Smooth muscle cell of the brain vasculature (primary cell): ENCODE measurements at regions not wholly inside any gene's neighbourhood (a gene's known extent, or its start where the extent isn't known, plus 50 kb on each side); places are given as distances from the start of the nearest gene placed in this dataset.
"Not testable (repeated sequence)": the region's sequence is repeated elsewhere in the genome, so short reads cannot be mapped to it uniquely, and the experiment has no call there.

Source experiments
- DNase-seq: peaks from one replicate; pipeline ENCODE4 v3.0.0-alpha.2; 2012; ENCODE audit warnings: low read depth, low spot score

DNA sequence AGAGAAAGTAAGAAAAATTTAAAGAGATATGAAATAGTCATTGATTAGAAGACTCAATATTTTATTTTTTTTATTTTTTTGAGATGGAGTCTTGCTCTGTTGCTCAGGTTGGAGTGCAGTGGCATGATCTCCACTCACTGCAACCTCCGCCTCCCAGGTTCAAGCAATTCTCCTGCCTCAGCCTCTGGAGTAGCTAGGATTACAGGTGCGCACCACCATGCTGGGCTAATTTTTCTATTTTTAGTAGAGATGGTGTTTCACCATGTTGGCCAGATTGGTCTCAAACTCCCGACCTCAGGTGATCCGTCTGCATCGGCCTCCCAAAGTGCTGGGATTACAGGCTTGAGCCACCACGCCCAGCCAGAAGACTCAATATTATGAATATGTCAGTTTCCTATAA lies 672.6 kb downstream of the UQCRFS1 start:
- DNase-seq, result not testable (repeated sequence)

DNA sequence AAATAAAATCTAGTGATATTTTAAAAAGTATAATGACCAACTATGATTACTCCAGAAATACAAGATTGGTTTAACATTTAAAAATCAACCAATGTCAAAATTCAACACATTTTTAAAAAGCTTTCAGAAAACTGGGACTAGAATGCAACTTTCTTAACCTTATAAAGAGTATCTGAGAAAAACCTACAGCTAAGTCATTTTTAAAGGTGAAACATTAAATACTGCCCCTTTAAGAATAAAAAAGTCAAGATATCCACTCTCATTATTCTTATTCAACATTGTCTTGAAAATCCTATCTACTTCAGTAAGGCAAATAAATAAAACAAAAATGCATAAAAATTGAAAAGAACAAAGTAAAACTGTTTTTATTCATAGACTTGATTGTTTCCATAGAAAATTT lies 673.2 kb downstream of the UQCRFS1 start:
- DNase-seq, result no peak

DNA sequence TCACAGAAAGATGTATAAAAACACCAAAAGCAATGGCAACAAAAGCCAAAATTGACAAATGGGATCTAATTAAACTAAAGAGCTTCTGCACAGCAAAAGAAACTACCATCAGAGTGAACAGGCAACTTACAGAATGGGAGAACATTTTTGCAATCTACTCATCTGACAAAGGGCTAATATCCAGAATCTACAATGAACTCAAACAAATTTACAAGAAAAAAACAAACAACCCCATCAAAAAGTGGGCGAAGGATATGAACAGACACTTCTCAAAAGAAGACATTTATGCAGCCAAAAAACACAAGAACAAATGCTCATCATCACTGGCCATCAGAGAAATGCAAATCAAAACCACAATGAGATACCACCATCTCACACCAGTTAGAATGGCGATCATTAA lies 674.4 kb downstream of the UQCRFS1 start:
- not testable (repeated sequence) for DNase-seq

DNA sequence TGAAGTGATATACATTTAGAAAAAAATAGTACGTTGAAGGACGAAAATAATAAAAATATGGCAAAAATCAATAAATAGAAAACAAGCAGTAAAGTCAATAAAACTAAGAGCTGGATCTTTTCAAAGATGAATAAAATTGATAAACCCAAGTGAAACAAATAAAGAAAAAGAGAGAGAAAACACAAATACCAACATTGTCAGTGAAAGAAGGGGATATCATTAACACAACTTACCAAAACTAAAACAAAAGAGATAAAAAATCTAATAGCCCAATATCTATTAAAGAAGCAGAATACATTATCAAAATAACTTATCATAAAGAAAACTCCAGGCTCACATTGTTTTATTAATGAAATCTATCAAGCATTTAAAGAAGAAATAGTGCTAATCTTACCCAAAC lies 675.1 kb downstream of the UQCRFS1 start:
- DNase-seq, result no peak

DNA sequence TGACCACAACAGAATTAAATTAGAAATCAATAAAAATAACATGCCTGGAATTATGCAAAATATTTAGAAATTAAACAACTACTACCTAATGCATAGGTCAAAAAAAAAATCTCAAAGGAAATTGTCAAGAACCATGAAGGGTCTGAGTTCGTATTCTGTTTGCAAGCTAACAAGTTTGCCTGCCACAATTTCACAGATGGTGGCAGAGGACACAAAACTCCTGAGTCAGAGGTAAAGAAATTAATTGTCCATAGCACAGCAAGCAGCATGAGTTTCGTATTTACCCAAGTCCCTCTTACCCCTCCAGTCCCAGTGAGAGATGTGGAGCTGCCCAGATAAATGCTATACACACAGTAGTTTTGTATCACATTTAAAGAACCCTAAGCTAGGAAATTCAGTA lies 675.9 kb downstream of the UQCRFS1 start:
- DNase-seq, result no peak

DNA sequence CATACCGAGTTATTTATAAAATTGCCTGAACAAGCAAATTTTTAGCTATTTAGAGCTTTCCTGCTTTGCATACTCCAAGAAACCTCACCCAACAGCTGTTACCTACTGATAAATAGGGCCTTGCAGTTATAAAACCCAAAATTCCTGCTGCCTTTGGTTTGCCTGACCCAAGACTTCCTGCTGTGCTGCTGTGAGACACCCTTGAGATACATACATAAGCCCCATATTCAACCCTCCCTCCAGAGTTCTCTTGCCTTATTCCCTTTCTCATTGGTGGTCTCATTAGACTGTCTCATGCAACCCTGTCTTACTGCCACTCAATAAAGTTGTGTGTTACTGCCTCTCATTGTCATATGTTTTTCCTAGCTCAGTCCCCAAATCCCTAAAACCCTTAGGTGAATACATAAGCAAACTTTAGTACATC lies 677.6 kb downstream of the UQCRFS1 start:
- DNase-seq, result no peak

DNA sequence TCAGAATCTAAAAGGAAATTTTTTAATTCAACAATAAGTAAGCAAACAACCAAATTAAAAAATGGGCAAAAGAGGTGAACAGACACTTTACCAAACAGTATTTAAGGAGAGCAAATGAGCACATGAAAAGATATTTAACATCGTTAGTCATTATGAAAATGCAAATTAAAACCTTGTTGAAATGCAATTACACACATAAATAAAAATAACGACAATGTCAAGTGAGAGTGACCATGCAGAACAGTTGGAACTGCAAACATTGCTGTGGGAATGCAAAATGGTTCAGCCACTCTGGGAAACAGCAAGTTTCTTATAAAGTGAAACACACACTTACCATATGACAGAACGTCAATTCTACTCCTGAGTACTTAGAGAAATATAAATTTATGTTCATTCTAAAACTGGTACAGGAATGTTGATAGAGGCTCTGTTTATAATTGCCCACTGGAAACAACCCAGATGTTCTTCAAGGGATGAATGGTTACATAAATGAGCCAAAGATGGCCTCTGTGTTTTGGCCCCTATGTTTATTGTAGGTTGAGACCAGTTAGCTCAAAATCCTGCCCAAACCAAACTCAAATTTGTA lies 678.1 kb downstream of the UQCRFS1 start:
- DNase-seq, result no peak

DNA sequence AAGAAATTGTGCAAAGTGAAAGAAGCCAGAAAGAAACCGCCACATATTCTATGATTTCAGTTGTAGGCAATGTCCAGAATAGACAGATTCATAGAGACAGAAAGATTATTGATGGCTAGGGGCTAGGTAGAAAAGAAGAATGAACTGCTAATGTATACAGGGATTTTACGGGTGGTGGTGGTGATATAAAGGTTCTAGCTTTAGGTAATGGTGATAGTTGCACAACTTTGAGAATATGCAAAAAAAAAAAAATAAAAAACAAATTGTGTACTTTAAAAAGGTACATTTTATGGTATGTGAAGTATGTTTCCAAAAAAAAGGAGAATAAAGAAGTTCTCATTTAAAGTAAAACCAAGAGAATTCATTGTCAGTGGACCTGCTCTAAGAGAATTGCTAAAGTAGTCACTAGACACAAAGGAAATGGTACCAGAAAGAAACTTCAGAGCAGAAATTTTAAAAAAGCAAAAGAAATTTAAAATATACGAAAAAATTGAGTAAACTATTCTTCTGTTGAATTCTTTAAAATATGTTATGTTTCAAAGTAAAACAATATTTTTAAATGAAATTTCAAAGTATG lies 680.1 kb downstream of the UQCRFS1 start:
- DNase-seq, result no peak

DNA sequence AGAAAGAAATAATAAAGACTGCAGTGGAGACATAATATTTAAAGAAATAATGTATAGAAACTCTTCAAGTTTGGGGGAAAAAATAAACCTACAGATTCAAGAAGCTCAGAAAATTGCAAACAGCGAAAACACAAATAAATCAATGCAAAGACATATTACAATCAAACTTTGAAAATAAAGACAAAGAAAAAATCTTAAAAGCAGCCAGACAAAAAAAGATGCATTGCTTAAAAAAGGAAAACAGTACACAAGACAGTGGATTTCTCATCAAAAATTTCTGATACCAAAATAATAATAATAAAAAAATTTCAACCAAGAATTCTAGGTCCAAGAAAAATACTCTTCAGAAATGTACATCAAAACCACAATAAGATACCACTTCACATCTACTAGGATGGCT lies 681.0 kb downstream of the UQCRFS1 start:
- no peak for DNase-seq

DNA sequence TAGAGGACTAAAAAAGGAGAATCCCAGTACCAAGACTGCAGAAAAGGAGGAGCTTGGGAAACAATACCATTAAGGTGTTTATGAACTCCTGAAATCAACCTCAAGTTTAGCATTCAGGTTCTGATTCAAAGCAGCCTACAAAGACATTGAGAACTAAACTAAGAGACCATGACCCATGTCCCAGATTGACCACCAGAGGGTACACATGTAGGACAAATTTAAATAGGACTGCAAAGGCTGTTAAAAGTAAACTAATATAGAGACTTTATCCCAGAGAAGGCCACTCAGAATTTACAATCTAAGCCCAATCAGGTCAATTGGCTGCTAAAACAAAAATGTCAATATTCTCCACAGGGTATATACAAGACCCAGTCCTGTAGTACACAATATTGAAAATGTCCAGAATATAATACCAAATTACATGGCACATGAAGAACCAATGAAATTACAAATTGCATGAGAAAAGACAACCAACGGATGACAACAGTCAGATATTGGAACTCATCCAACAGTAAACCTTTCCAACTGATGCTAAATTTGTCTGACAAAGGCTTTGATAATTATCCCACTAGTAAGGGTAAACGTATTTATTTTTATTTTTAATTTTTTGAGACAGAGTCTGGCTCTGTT lies 682.4 kb downstream of the UQCRFS1 start:
- DNase-seq, result no peak

DNA sequence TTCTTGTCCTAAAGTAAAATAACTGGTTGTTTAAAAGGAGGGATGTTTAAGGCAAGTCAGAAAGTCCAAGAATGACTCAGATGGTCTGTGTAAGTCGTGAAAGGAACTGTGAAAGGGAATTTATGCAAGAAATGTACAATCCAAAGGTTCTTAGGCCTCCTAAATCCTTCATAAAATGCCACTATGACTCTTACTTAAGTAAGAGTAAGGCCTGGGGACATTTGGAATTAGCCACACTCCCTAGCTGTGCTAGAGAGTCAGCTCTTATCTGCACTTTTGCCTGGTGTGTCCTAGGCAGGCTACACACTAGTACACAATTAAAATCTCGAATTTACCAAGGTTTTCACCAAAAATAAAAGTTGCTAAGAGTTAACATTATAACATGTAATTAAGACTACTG lies 686.9 kb downstream of the UQCRFS1 start:
- no peak for DNase-seq

DNA sequence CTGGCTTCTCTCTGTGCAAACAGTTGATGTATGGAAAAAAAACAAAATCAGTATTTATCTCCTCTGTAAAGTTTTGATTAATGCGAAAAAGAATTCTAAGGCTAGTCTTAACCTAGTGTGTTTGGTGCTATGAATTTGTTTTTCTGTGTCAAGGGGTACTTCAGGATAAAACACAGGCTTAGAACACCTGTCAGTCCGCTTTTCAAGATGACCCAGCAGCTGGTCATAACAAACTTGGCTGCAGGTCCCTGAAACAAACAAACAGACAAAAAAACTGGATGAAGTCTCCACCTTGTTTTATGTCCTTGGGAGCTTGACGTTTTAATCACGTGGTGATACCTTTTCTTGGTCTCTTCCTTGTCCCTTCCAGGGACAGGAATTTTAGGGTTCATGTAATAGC lies 689.3 kb downstream of the UQCRFS1 start:
- DNase-seq, result no peak

DNA sequence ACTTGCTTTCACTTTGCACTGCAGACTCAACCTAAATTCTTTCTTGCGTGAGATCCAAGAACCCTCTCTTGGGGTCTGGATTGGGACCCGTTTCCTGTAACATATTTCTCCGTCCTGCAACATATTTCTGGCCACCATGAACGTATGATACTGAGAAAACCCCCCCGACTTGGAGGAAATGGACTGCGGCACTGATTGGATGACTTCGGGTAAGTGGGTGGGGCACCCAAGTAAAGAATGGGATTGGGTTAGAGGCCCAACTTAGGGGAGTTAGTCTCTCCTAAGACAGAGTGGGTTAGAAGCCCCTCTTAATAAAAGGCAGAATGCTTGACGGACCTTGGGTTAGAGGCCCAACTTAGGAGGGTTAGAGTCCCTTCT lies 690.4 kb downstream of the UQCRFS1 start:
- no peak for DNase-seq

DNA sequence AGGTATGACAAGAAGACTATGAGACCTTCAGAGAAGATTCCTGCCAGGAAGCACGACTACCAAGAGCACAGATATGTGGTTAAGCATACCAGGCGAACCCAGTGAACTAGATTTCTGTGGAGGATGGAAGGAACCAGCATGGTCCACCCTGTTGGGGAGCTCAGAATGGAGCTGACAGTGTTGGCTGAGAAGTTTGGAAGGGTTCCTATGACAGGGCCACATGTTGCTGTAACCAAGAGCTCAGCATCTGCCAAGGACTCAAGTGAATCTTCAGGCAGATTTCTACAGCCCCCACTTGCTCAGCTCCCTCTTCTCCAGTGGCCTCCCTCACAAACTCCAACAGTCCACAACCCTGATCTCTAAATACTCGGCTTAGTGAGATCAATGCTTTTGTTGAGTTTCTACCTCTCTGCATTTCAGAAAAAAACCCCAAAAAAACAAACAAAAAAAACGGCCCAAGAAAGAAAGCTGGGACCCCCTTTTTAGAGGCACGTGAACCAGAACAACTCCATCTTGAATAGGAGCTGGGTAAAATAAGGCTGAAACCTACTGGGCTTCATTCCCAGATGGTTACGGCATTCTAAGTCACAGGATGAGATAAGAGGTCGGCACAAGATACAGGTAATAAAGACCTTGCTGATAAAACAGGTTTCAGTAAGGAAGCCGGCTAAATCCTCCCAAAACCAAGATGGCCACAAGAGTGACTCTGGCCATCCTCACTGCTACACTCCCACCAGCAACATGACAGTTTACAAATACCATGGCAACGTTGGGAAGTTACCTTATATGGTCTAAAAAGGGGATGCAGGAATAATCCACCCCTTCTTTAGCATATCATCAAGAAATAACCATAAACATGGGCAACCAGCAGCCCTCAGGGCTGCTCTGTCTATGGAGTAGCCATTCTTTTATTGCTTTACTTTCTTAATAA lies 691.1 kb downstream of the UQCRFS1 start:
- no peak for DNase-seq

DNA sequence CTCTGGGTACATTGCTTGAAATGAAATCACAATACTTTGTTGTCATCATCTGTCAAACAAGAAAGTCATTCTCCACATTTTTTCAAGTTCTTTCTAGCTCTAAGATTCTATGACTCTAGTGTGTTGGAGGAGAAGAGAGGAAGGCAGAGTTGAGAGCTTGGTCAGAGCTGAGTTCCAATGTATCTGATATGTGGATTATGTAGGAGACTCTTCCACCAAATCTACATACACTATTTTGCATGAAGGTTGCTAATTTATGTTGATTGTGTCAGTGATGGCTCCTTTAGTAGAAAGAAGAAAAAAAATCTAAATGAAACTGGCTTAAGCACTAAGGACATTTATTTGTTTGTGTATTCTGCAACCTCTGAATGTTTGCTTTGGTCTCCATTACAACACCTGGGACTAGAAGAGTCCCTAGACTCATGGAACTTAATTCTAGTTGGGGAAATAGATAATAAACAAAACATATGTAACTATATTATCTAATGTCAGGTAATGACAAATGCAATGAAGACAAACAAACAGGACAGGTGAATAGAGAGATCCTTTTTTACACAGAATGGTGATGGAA lies 691.9 kb downstream of the UQCRFS1 start:
- DNase-seq, result no peak

DNA sequence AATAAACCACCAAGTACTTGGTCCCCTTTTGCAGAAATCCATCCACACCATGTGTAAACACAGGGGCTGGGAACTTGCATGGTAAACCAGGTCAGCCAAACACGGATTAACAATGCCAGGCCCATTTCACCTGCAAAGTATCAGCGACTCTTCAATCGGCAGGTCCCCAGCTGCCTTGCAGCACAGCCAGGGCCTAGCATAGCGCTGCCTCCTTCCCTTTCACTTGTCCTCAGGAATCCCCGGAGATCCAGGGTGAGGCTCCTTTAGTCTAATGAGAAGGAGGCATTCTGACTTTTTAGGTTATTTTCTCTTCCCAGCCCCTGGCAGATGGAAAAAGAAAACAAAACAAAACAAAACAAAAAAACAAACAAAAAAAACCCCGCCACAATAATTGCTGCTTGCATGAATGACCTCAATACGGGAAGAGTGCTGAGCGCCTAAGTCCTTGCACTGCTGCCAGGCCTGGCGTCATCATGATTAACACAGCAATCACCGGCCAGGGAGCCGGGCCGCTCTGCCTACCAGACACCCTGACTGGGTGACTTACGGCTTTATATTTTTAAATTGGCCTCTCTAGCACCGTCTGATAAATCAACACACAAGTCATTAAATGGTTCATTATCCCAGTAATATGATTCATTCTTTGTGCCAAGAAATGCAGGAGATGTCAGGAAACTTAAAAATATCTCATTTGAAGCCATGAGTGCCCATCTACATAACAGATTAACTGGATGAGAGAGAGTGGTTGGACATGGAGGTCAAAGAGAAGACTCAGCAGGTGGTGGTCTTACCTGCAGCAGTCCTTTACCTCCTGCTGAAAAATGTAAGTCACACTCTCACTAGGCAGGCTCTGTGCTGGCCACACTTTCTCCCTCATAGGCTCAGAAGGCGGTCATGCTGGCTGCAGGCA lies 692.7 kb downstream of the UQCRFS1 start:
- no peak for DNase-seq

DNA sequence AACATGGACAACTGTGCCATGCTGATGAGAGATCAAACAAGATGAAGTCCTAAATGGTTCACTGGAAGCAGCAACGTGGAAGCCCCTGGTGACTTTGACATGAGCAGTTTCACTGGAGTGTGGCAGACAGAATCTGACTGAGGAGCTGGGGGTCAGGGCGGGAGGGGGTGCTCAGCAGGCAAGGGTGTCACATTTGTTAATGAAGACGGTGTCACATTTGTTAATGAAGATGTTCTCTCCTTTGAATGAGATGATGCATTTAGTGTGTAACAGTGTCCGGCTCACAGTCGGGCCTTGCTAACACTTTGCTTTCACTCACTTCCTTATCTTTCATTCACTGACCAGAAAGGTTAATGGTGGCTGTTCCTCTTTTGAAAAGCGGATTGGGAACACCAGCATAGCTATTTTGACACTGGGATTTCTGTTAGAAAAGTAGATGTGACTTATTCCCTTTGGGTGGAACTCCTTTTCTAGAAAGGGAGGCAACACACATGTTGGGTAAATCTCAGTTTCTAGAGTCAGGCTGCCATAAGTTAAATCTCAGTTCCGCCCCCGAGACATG lies 693.7 kb downstream of the UQCRFS1 start:
- no peak for DNase-seq

DNA sequence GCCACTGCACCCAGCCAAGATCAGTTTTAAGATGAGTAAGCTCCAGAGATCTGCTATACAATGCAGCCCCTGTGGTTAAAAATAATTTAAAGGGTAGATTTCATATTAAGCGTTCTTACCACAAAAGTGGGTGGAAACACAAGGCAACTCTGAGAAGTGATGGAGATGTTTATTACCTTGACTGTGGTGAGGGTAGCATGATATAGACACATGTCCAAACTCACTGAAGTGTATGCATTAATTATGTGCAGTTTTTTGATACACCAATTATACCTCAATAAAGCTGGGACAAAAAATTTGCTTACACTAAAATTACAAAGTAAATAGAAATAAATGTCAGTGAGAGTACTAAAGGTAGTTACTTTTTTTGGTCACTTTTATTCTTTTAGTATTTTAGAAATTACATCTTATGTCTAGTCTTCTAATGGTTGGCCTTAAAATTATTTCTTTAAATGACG lies 696.5 kb downstream of the UQCRFS1 start:
- no peak for DNase-seq

DNA sequence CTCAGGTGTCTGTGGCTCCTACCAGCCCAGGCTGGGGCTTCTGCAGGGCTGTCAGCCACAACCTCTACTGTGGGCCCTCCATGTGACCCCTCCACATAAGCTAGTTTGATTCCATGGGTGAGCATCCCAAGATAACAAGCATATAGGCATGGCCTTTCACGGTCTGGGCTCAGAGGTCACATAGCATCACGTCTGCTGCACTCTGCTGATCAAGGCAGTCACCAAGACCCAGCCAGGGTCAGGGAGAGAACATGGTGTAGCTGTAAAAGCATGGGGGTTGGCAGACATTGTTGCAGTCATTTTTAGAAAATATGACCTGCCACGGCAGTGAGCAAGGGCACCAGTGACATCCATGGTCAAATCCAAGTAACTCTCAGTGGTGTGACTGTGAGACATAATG lies 698.8 kb downstream of the UQCRFS1 start:
- no peak for DNase-seq

DNA sequence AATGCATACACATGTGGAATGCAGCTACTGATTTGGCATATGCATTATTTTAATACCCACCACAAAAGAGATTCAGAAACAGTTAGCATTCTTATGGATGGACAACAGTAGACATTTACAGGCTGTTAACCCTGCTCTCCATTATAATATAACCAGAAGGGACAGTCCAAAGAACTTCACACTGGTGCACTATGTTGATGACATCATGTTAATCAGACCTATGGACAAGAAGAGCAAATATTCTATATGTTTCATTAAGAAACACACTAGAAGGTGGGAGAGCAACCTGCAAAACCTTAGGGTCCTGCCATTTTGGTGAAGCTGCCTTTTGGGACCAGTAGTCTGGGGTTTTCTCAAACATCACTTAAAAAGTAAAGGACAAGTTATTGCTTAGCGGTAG lies 701.3 kb downstream of the UQCRFS1 start:
- no peak for DNase-seq
